ENCODE measurements at regions not wholly inside any gene's neighbourhood (a gene's known extent, or its start where the extent isn't known, plus 50 kb on each side); places are given as distances from the start of the nearest gene placed in this dataset.
A peak's percentile ranks its signal among the peaks of the same experiment; 100 is the strongest.

DNA sequence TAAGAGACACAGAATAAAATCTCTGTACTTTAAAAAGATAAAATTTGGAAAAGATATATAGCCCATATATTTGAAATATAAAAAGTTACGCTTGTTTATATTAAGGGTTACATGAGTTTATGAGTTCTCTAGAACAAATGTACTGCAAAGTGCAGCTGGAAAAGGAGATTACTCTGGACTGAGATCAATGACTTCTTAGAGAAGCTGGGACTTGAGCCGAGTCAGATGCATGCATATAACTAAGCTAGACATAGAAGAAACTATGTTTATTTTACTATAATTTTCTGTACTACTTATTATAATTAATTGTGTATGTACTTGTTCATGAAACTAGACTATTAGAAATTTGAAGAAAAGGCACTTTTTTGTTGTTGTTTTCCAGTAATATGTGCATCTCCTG is 170.3 kb upstream of the NXPH2 start:
- WGBS, 2 donors, result 77 to 80% methylated on average over 2 of the region's 2 CpGs
- DNase-seq, result no peak
- no peaks in the 10 kb centered on the region for H3K36me3 ChIP-seq
- TF ChIP-seq CTCF (IDR thresholded peaks at IDR 0.05), result no peak
- TF ChIP-seq POLR2A (IDR thresholded peaks at IDR 0.05), result no peak
- no peak for TF ChIP-seq EP300 (IDR thresholded peaks at IDR 0.05)
- no peak for TF ChIP-seq POLR2AphosphoS5 (IDR thresholded peaks at IDR 0.05)
- no peaks in the 10 kb centered on the region for H3K9me3 ChIP-seq
- H3K4me3 ChIP-seq, result no peak overlapping the region
- no peak overlapping the region for H3K27ac ChIP-seq
- ATAC-seq (ENCODE audit: low FRiP score in 2 of 2), result no peak
- H3K4me1 ChIP-seq, result no peaks in the 10 kb centered on the region
- no peaks in the 10 kb centered on the region for H3K27me3 ChIP-seq

DNA sequence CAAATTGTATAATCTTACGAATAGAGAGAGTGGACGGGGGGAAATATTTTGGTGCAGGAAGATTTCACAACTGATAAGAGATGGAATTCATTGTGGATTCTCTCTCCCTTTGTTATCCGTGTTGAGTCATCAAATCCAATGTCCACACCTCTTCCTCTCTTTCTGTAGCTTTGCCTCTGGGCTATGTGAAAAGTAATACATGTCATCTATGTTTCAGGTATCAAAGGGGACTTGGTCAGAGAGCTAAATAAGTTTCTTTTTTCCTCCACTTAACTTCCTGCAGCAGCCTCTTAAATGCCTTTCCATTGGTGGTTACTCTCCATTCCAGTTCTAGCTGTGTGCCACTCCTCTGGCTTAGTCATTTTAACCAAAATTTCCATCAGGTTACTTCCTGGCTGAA is 169.3 kb upstream of the NXPH2 start:
- H3K9me3 ChIP-seq, result no peaks in the 10 kb centered on the region
- no peak for DNase-seq
- H3K4me1 ChIP-seq, result no peaks in the 10 kb centered on the region
- TF ChIP-seq EP300 (IDR thresholded peaks at IDR 0.05), result no peak
- no peak for TF ChIP-seq POLR2A (IDR thresholded peaks at IDR 0.05)
- no peak for TF ChIP-seq CTCF (IDR thresholded peaks at IDR 0.05)
- no peak for TF ChIP-seq POLR2AphosphoS5 (IDR thresholded peaks at IDR 0.05)
- no peaks in the 10 kb centered on the region for H3K36me3 ChIP-seq
- WGBS, 2 donors, result 44 to 74% methylated on average over 3 of the region's 3 CpGs
- ATAC-seq (ENCODE audit: low FRiP score in 2 of 2), result no peak
- no peak overlapping the region for H3K27ac ChIP-seq
- H3K27me3 ChIP-seq, result no peaks in the 10 kb centered on the region
- H3K4me3 ChIP-seq, result no peak overlapping the region

DNA sequence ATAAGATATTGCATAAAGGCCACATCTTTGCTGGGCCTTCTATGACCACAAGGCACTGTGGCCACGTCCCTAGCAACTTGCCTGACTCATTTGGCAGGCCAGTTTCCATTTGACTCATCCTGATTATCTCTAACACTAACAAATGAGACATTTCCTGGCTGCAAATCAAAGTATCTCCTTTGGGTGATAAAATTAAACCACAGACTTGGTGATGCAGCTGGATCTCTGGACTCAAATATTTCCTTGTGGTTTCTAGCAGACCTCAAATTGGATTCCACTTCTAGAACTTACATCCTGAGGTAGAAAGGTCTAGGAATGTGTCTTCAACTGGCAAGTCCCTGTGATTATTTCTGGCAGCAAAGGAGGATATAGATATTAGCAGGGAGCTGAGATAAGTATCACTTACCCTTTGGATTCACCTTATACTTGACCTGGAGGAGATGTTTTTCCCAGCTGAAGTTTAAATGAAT is 167.9 kb upstream of the NXPH2 start:
- H3K36me3 ChIP-seq, result no peaks in the 10 kb centered on the region
- WGBS, 2 donors, result 0% methylated on average over 1 of the region's 1 CpG
- H3K4me1 ChIP-seq, result no peaks in the 10 kb centered on the region
- H3K9me3 ChIP-seq, result no peaks in the 10 kb centered on the region
- TF ChIP-seq POLR2A (IDR thresholded peaks at IDR 0.05) (no peak), POLR2AphosphoS5 (IDR thresholded peaks at IDR 0.05) (no peak), CTCF (IDR thresholded peaks at IDR 0.05) (no peak)
- ATAC-seq (ENCODE audit: low FRiP score in 2 of 2) (peak in 1 of 2 donors; percentile 93), DNase-seq (no peak)
- no peaks in the 10 kb centered on the region for H3K27me3 ChIP-seq
- H3K4me3 ChIP-seq, result no peak overlapping the region
- no peak overlapping the region for H3K27ac ChIP-seq

- Histone ChIP-seq H3K27ac (no peak overlapping the region), H3K27me3 (no peaks in the 10 kb centered on the region), H3K9me3 (no peaks in the 10 kb centered on the region), H3K36me3 (no peaks in the 10 kb centered on the region), H3K4me3 (no peak overlapping the region), H3K4me1 (no peaks in the 10 kb centered on the region)
- TF ChIP-seq POLR2A (IDR thresholded peaks at IDR 0.05), result no peak
- no peak for TF ChIP-seq POLR2AphosphoS5 (IDR thresholded peaks at IDR 0.05)
- no peak for TF ChIP-seq EP300 (IDR thresholded peaks at IDR 0.05)
- no peak for TF ChIP-seq CTCF (IDR thresholded peaks at IDR 0.05)
- DNase-seq (no peak), ATAC-seq (ENCODE audit: low FRiP score in 2 of 2) (no peak)
- 88 to 89% methylated on average over 2 of the region's 2 CpGs for WGBS, 2 donors
Observed at GRCh38 chr2:138943470-138943869, 163.3 kb upstream of the NXPH2 start.

DNA sequence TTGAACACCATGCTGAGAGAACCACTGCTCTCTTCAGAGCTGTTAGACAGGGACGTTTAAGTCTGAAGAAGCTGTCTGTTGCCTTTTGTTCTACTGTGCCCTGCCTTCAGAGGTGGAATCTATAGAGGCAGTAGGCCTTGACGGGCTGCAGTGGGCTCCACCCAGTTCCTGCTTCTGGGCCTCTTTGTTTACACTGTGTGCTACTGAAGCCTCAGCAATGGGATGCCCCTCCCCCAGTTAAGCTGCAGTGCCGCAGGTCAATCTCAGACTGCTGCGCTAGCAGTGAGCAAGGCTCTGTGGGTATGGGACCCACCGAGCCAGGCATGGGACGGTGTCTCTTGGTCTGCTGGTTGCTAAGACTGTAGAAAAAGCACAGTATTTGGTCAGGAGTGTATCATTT is 162.3 kb upstream of the NXPH2 start:
- no peak for DNase-seq
- no peak overlapping the region for H3K27ac ChIP-seq
- no peaks in the 10 kb centered on the region for H3K36me3 ChIP-seq
- H3K4me3 ChIP-seq, result no peak overlapping the region
- no peaks in the 10 kb centered on the region for H3K27me3 ChIP-seq
- no peaks in the 10 kb centered on the region for H3K9me3 ChIP-seq
- no peak for TF ChIP-seq EP300 (IDR thresholded peaks at IDR 0.05)
- no peak for TF ChIP-seq POLR2A (IDR thresholded peaks at IDR 0.05)
- TF ChIP-seq CTCF (IDR thresholded peaks at IDR 0.05), result no peak
- TF ChIP-seq POLR2AphosphoS5 (IDR thresholded peaks at IDR 0.05), result no peak
- no peaks in the 10 kb centered on the region for H3K4me1 ChIP-seq
- ATAC-seq (ENCODE audit: low FRiP score in 2 of 2), result no peak
- WGBS, 2 donors, result 51 to 61% methylated on average over 4 to 6 of the region's 6 CpGs

Data from upper lobe of left lung (tissue), 6 donors.